ENCODE measurements at regions not wholly inside any gene's neighbourhood (a gene's known extent, or its start where the extent isn't known, plus 50 kb on each side); places are given as distances from the start of the nearest gene placed in this dataset.
A peak's percentile ranks its signal among the peaks of the same experiment; 100 is the strongest.

- no peak for TF ChIP-seq CTCF (IDR thresholded peaks at IDR 0.05)
- Histone ChIP-seq H3K9me3 (peaks cover 0 to 19% (median 0%) of the 10 kb centered on the region in 11 donors), H3K36me3 (no peaks in the 10 kb centered on the region), H3K4me3 (no peak overlapping the region), H3K4me1 (no peaks in the 10 kb centered on the region), H3K27me3 (no peaks in the 10 kb centered on the region), H3K27ac (no peak overlapping the region)
- 80 to 85% methylated on average over 6 of the region's 6 CpGs for WGBS, 2 donors
- DNase-seq = no peak
- intact Hi-C loops (cut with DNase I) = no loop called here
- no peak for ATAC-seq
Measured at GRCh38 chr11:101775033-101775432, 139.8 kb upstream of the CEP126 start.

DNA sequence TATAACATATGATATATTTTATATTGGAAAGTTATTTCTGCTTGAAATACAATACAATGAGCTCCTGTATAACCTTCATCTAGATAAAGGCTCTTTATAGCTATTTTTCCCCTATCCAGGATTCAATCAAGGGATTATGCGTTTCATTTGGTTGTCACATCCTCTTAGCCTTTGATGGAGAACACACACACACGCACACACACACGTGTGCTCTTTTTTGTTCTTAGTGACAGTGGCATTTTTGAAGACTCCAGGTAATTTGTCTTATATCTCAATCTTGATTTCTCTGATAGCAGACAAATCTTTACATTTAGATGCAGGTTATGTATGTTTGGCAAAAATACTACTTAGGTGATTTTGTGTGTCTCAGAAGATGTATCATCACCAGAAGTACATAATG is 144.2 kb upstream of the CEP126 start:
- intact Hi-C loops (cut with DNase I) = no loop called here
- Histone ChIP-seq H3K9me3 (peaks cover 0 to 17% (median 0%) of the 10 kb centered on the region in 11 donors), H3K27ac (no peak overlapping the region), H3K4me3 (no peak overlapping the region), H3K4me1 (no peaks in the 10 kb centered on the region), H3K36me3 (no peaks in the 10 kb centered on the region), H3K27me3 (no peaks in the 10 kb centered on the region)
- DNase-seq (no peak), ATAC-seq (no peak)
- no peak for TF ChIP-seq CTCF (IDR thresholded peaks at IDR 0.05)
- 80 to 82% methylated on average over 3 of the region's 3 CpGs for WGBS, 2 donors

DNA sequence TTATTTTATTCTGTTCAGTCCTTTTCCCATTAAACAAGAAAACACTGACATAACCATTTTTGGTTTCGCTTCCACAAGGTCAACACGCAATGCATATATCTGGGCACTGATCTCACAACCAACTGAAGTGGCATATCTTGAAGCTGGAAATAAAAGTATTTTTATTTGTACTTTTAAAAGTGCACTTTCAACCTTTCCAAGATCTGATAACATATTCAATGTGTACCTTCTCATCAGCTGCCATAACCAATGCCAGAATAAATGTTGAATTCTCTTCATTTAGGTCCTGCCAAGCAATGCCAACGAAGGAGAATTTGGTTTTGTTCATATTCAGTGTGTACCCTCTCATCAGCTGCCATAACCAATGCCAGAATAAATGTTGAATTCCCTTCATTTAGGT is 148.9 kb upstream of the CEP126 start:
- no peaks in the 10 kb centered on the region for H3K4me1 ChIP-seq
- no peak for TF ChIP-seq CTCF (IDR thresholded peaks at IDR 0.05)
- peaks cover 0 to 17% (median 0%) of the 10 kb centered on the region in 11 donors for H3K9me3 ChIP-seq
- no peak overlapping the region for H3K27ac ChIP-seq
- DNase-seq (no peak), ATAC-seq (no peak)
- H3K27me3 ChIP-seq = no peaks in the 10 kb centered on the region
- H3K4me3 ChIP-seq = no peak overlapping the region
- 78 to 82% methylated on average over 3 of the region's 3 CpGs for WGBS, 2 donors
- intact Hi-C loops (cut with DNase I) = no loop called here
- no peaks in the 10 kb centered on the region for H3K36me3 ChIP-seq

- Histone ChIP-seq H3K9me3 (no peaks in the 10 kb centered on the region), H3K27me3 (no peaks in the 10 kb centered on the region), H3K4me3 (no peak overlapping the region), H3K27ac (no peak overlapping the region), H3K4me1 (no peaks in the 10 kb centered on the region), H3K36me3 (no peaks in the 10 kb centered on the region)
- no peak for ATAC-seq
- WGBS, 2 donors = 79 to 81% methylated on average over 3 of the region's 3 CpGs
- TF ChIP-seq CTCF (IDR thresholded peaks at IDR 0.05) = peak in 1 of 9 donors; percentile 10
- intact Hi-C loops (cut with DNase I) = no loop called here
- no peak for DNase-seq
Measured at GRCh38 chr11:101759771-101760450, 154.9 kb upstream of the CEP126 start.
